A549 (cell line): ENCODE measurements at regions not wholly inside any gene's neighbourhood (a gene's known extent, or its start where the extent isn't known, plus 50 kb on each side); places are given as distances from the start of the nearest gene placed in this dataset.

Experiments
- ATAC-seq, 2 experiments: fragments of 200-7000 bp in 1 of 2; fragments of >200 bp in 1 of 2; cut with Nextera tagmentation in 1 of 2; cut with Tn5 transposase in 1 of 2; 3 replicates each; pipeline versions ENCODE4 v1.8.0 to v1.9.1; 2018 to 2020; ENCODE audit warnings: mild to moderate bottlenecking in 1 of 2, moderate library complexity in 1 of 2
- CTCF ChIA-PET: fragments of 300-600 bp; sonication (Branson Sonifier 250); formaldehyde crosslinking; extraction: SDS; loops from one replicate; lab custom pipeline; 2021; ENCODE audit warnings: antibody characterized with exemption, inconsistent platforms; lab: Yijun Ruan, JAX
- POLR2A ChIA-PET: fragments of 350-600 bp; formaldehyde crosslinking; extraction: SDS; loops from one replicate; lab custom pipeline; 2021; ENCODE audit warnings: antibody characterized with exemption, inconsistent platforms; lab: Yijun Ruan, JAX
- DNase-seq, 2 experiments: peaks; one replicate each; pipeline versions ENCODE4 v3.0.0 to v3.0.0-alpha.2; 2011 to 2016; ENCODE audit warnings: low read depth in 1 of 2, low spot score in 1 of 2
- FAIRE-seq: peaks from 2 replicates; lab custom pipeline; 2011; peaks lifted over from hg19 to GRCh38; lab: Jason Lieb, UNC
- H3K27ac ChIP-seq, 2 experiments: fragments of >200 bp; sonication (Bioruptor Twin); formaldehyde crosslinking; 3 replicates each; pipeline ENCODE4 v1.5.1; 2016 to 2017
- H3K4me1 ChIP-seq: fragments of >200 bp; sonication (Bioruptor Twin); formaldehyde crosslinking; 3 replicates; pipeline ENCODE4 v1.6.1; 2016
- H3K4me2 ChIP-seq: fragments of >200 bp; sonication (Bioruptor Twin); formaldehyde crosslinking; 3 replicates; pipeline ENCODE4 v1.6.1; 2016
- H3K4me3 ChIP-seq: fragments of >200 bp; sonication (Bioruptor Twin); formaldehyde crosslinking; 3 replicates; pipeline ENCODE4 v1.5.1; 2016
- H3K9me3 ChIP-seq: fragments of >200 bp; sonication (Bioruptor Twin); formaldehyde crosslinking; 3 replicates; pipeline ENCODE4 v1.6.1; 2016
- BHLHE40 ChIP-seq: IDR thresholded peaks from 2 replicates; pipeline ENCODE4 v1.6.1; 2012; ENCODE audit warnings: low read depth, low read length, inconsistent platforms
- CEBPB ChIP-seq, 2 experiments: fragments of >200 bp in 1 of 2; sonication (Bioruptor Twin) in 1 of 2; formaldehyde crosslinking in 1 of 2; IDR thresholded peaks; 2 replicates each; pipeline ENCODE4 v1.6.1; 2012 to 2016
- CHD4 ChIP-seq: fragments of 200-600 bp; sonication (generic); IDR thresholded peaks from 2 replicates; pipeline ENCODE4 v1.6.1; 2016; ENCODE audit warnings: antibody characterized with exemption, mild to moderate bottlenecking, borderline replicate concordance
- EHMT2 ChIP-seq: fragments of 200-600 bp; sonication (generic); IDR thresholded peaks from 2 replicates; pipeline ENCODE4 v1.6.1; 2016; ENCODE audit warnings: antibody characterized with exemption, low read depth, mild to moderate bottlenecking, moderate library complexity
- EP300 ChIP-seq, 2 experiments: fragments of >200 bp; sonication (Bioruptor Twin); formaldehyde crosslinking; IDR thresholded peaks; 2 replicates in 1 of 2; 3 replicates in 1 of 2; pipeline ENCODE4 v1.6.1; 2016 to 2017
- FOSB ChIP-seq: fragments of 250-450 bp; sonication (Bioruptor Pico); IDR thresholded peaks from 2 replicates; pipeline ENCODE4 v1.5.0; 2020; ENCODE audit warnings: mild to moderate bottlenecking, moderate library complexity
- FOSL2 ChIP-seq, 2 experiments: fragments of 450-650 bp in 1 of 2; fragments of >200 bp in 1 of 2; sonication (Bioruptor Twin) in 1 of 2; formaldehyde crosslinking; IDR thresholded peaks; 2 replicates each; pipeline versions ENCODE4 v1.5.0 to v1.6.1; 2016 to 2020; ENCODE audit warnings: mild to moderate bottlenecking in 1 of 2, moderate library complexity in 1 of 2
- FOXS1 ChIP-seq: fragments of 250-450 bp; sonication (Bioruptor Pico); IDR thresholded peaks from 2 replicates; pipeline ENCODE4 v1.5.0; 2020; ENCODE audit warnings: mild to moderate bottlenecking, moderate library complexity
- GATA3 ChIP-seq: IDR thresholded peaks from 2 replicates; pipeline ENCODE4 v1.6.1; 2012; ENCODE audit warnings: borderline replicate concordance
- HDAC2 ChIP-seq: fragments of 200-600 bp; sonication (generic); IDR thresholded peaks from 2 replicates; pipeline ENCODE4 v1.6.1; 2016
- HES2 ChIP-seq: fragments of >200 bp; sonication (Bioruptor Twin); formaldehyde crosslinking; IDR thresholded peaks from 2 replicates; pipeline ENCODE4 v1.6.1; 2016
- HMGXB4 ChIP-seq: fragments of 250-450 bp; sonication (Bioruptor Pico); IDR thresholded peaks from 2 replicates; pipeline ENCODE4 v1.5.0; 2021; ENCODE audit warnings: mild to moderate bottlenecking, moderate library complexity, borderline replicate concordance
- HOXA7 ChIP-seq: fragments of 250-450 bp; sonication (Bioruptor Pico); IDR thresholded peaks from 2 replicates; pipeline ENCODE4 v1.5.0; 2020; ENCODE audit warnings: mild to moderate bottlenecking, moderate library complexity
- HOXB13 ChIP-seq: fragments of 250-450 bp; sonication (Bioruptor Pico); IDR thresholded peaks from 2 replicates; pipeline ENCODE4 v1.5.0; 2020; ENCODE audit warnings: low read depth, mild to moderate bottlenecking, moderate library complexity
- HOXB5 ChIP-seq: fragments of 250-450 bp; sonication (Bioruptor Pico); IDR thresholded peaks from 2 replicates; pipeline ENCODE4 v1.5.0; 2020; ENCODE audit warnings: mild to moderate bottlenecking, moderate library complexity
- JUNB ChIP-seq: fragments of >200 bp; sonication (Bioruptor Twin); formaldehyde crosslinking; IDR thresholded peaks from 2 replicates; pipeline ENCODE4 v1.6.1; 2016
- MAFK ChIP-seq: fragments of 450-650 bp; IDR thresholded peaks from 2 replicates; pipeline ENCODE4 v1.6.1; 2014; ENCODE audit not compliant: partially characterized antibody
- MAZ ChIP-seq: fragments of 150-350 bp; IDR thresholded peaks from 2 replicates; pipeline ENCODE4 v1.6.1; 2014; ENCODE audit warnings: antibody characterized with exemption, low read depth, low read length, borderline replicate concordance
- MYC ChIP-seq: IDR thresholded peaks from 2 replicates; pipeline ENCODE4 v1.6.1; 2012; ENCODE audit warnings: mild to moderate bottlenecking, inconsistent platforms, low read length, improper control_type of control experiment, borderline replicate concordance
- PHF8 ChIP-seq: fragments of 200-600 bp; sonication (generic); IDR thresholded peaks from 2 replicates; pipeline ENCODE4 v1.6.1; 2016; ENCODE audit warnings: low read depth, mild to moderate bottlenecking, antibody characterized with exemption, moderate library complexity, borderline replicate concordance
- RAD21 ChIP-seq, 2 experiments: fragments of >200 bp in 1 of 2; sonication (Bioruptor Twin) in 1 of 2; formaldehyde crosslinking in 1 of 2; IDR thresholded peaks in 1 of 2; conservative IDR thresholded peaks in 1 of 2; 2 replicates in 1 of 2; 3 replicates in 1 of 2; pipeline ENCODE4 v1.6.1; 2012 to 2018; ENCODE audit warnings: inconsistent platforms in 1 of 2
- RARB ChIP-seq: fragments of 250-450 bp; sonication (Bioruptor Pico); IDR thresholded peaks from 2 replicates; pipeline ENCODE4 v1.8.0; 2021; ENCODE audit warnings: mild to moderate bottlenecking, moderate library complexity
- RCOR1 ChIP-seq: fragments of 150-350 bp; IDR thresholded peaks from 2 replicates; pipeline ENCODE4 v1.6.1; 2014; ENCODE audit warnings: antibody characterized with exemption, low read length, low read depth
- RFX5 ChIP-seq: fragments of 450-650 bp; IDR thresholded peaks from 2 replicates; pipeline ENCODE4 v1.7.1; 2014; ENCODE audit warnings: antibody characterized with exemption, mild to moderate bottlenecking, moderate library complexity
- SMC3 ChIP-seq: fragments of >200 bp; sonication (Bioruptor Twin); formaldehyde crosslinking; IDR thresholded peaks from 3 replicates; pipeline ENCODE4 v1.6.1; 2018; ENCODE audit warnings: inconsistent platforms
- TFCP2L1 ChIP-seq: fragments of 250-450 bp; sonication (Bioruptor Pico); IDR thresholded peaks from 2 replicates; pipeline ENCODE4 v1.5.0; 2021; ENCODE audit warnings: mild to moderate bottlenecking
- WGBS: methylation state at CpG from one replicate; pipeline ENCODE4 v1.1.6; 2017; ENCODE audit errors: missing lambda C conversion rate; 5-methylcytosine and 5-hydroxymethylcytosine counted together
- TF ChIP-seq, protein P1 (sequence below): fragments of >200 bp; sonication (Bioruptor Twin); formaldehyde crosslinking; IDR thresholded peaks from 3 replicates; pipeline ENCODE4 v1.6.1; 2016
- TF ChIP-seq, protein P2 (sequence below): fragments of 450-650 bp; IDR thresholded peaks from 2 replicates; pipeline ENCODE4 v1.6.1; 2014; ENCODE audit warnings: antibody characterized with exemption
- TF ChIP-seq, protein P3 (sequence below): IDR thresholded peaks from 2 replicates; pipeline ENCODE4 v1.6.1; 2012

DNA sequence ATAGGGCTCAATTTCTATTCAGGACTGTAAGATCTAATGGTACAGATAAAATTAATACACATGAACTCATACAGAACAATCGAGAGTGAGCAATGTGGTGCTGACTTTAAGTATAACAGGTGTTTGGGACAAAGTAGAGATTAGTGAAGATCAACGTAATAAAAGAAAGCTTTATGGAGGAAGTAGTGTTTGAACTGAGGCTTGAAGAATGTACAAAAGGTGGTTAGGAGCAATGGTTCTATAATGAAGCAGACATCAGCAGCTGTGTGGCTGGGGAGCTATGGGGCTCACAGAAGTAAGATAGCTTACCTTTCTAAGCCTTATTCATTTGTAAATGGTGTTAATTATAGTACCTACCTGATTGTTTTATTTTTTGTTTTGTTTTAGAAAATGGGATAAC lies 275.4 kb upstream of the RGMB start:
- ATAC-seq (no peak), DNase-seq (no peak), FAIRE-seq (no peak)
- TF ChIP-seq, protein P1, sequence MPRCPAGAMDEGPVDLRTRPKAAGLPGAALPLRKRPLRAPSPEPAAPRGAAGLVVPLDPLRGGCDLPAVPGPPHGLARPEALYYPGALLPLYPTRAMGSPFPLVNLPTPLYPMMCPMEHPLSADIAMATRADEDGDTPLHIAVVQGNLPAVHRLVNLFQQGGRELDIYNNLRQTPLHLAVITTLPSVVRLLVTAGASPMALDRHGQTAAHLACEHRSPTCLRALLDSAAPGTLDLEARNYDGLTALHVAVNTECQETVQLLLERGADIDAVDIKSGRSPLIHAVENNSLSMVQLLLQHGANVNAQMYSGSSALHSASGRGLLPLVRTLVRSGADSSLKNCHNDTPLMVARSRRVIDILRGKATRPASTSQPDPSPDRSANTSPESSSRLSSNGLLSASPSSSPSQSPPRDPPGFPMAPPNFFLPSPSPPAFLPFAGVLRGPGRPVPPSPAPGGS, result no peak
- TF ChIP-seq, protein P2, sequence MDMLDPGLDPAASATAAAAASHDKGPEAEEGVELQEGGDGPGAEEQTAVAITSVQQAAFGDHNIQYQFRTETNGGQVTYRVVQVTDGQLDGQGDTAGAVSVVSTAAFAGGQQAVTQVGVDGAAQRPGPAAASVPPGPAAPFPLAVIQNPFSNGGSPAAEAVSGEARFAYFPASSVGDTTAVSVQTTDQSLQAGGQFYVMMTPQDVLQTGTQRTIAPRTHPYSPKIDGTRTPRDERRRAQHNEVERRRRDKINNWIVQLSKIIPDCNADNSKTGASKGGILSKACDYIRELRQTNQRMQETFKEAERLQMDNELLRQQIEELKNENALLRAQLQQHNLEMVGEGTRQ, result no peak
- TF ChIP-seq, protein P3, sequence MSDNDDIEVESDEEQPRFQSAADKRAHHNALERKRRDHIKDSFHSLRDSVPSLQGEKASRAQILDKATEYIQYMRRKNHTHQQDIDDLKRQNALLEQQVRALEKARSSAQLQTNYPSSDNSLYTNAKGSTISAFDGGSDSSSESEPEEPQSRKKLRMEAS, result no peak
- TF ChIP-seq FOSL2 (IDR thresholded peaks at IDR 0.05) (no peak), FOSL2 (CRISPR knock-in tag; IDR thresholded peaks at IDR 0.05) (no peak), MAFK (no peak), TFCP2L1 (CRISPR knock-in tag) (no peak), MYC (no peak), MAZ (no peak), HOXB13 (CRISPR knock-in tag) (no peak), GATA3 (no peak), RCOR1 (no peak), HDAC2 (no peak), JUNB (no peak)
- Histone ChIP-seq H3K4me2 (no peak overlapping the region), H3K4me1 (no peaks in the 10 kb centered on the region), H3K27ac (no peak overlapping the region), H3K9me3 (no peaks in the 10 kb centered on the region), H3K4me3 (no peak overlapping the region)
- ChIA-PET POLR2A (no interaction called here), CTCF (no interaction called here)
- 16% methylated on average over 2 of the region's 2 CpGs for WGBS

- no peak for FAIRE-seq
- CTCF ChIA-PET, result no interaction called here
Measured at GRCh38 chr5:98499892-98500291, 273.6 kb upstream of the RGMB start.

GRCh38 chr5:98500811-98501210 lies 272.7 kb upstream of the RGMB start:
- DNase-seq, result no peak
- H3K4me2 ChIP-seq, result no peak overlapping the region
- FAIRE-seq, result no peak
- ChIA-PET POLR2A (no interaction called here), CTCF (no interaction called here)
- no peak for ATAC-seq
- no peaks in the 10 kb centered on the region for H3K4me1 ChIP-seq
- no peak overlapping the region for H3K4me3 ChIP-seq
- H3K27ac ChIP-seq, result no peak overlapping the region
- no peaks in the 10 kb centered on the region for H3K9me3 ChIP-seq
- 49% methylated on average over 3 of the region's 3 CpGs for WGBS
- TF ChIP-seq EP300 (IDR thresholded peaks at IDR 0.05), result no peak
- TF ChIP-seq RARB (CRISPR knock-in tag), result no peak
- TF ChIP-seq HES2, result no peak
- TF ChIP-seq EHMT2, result no peak
- TF ChIP-seq RFX5, result no peak
- TF ChIP-seq FOSB (CRISPR knock-in tag), result no peak
- TF ChIP-seq SMC3, result no peak
- TF ChIP-seq FOXS1 (CRISPR knock-in tag), result no peak
- TF ChIP-seq, protein P3, result no peak
- no peak for TF ChIP-seq CEBPB (IDR thresholded peaks at IDR 0.05)
- no peak for TF ChIP-seq HOXB5 (CRISPR knock-in tag)
- no peak for TF ChIP-seq RAD21 (conservative IDR thresholded peaks at IDR 0.05 in 1 of 2, IDR thresholded peaks at IDR 0.05 in 1 of 2)
- no peak for TF ChIP-seq PHF8
- TF ChIP-seq BHLHE40, result no peak
- no peak for TF ChIP-seq HOXA7 (CRISPR knock-in tag)
- no peak for TF ChIP-seq TFCP2L1 (CRISPR knock-in tag)

More at GRCh38 chr5:98499892-98500291, 273.6 kb upstream of the RGMB start:
- no peak overlapping the region for H3K4me2 ChIP-seq
- ATAC-seq (no peak), DNase-seq (no peak)
- no peaks in the 10 kb centered on the region for H3K9me3 ChIP-seq
- H3K27ac ChIP-seq, result no peak overlapping the region
- no peak overlapping the region for H3K4me3 ChIP-seq
- 10% methylated on average over 1 of the region's 1 CpG for WGBS
- POLR2A ChIA-PET, result no interaction called here
- no peaks in the 10 kb centered on the region for H3K4me1 ChIP-seq
- TF ChIP-seq HMGXB4 (CRISPR knock-in tag) (no peak), HOXA7 (CRISPR knock-in tag) (no peak), CHD4 (no peak), RFX5 (no peak)
